ENCODE measurements at regions not wholly inside any gene's neighbourhood (a gene's known extent, or its start where the extent isn't known, plus 50 kb on each side); places are given as distances from the start of the nearest gene placed in this dataset.

DNA sequence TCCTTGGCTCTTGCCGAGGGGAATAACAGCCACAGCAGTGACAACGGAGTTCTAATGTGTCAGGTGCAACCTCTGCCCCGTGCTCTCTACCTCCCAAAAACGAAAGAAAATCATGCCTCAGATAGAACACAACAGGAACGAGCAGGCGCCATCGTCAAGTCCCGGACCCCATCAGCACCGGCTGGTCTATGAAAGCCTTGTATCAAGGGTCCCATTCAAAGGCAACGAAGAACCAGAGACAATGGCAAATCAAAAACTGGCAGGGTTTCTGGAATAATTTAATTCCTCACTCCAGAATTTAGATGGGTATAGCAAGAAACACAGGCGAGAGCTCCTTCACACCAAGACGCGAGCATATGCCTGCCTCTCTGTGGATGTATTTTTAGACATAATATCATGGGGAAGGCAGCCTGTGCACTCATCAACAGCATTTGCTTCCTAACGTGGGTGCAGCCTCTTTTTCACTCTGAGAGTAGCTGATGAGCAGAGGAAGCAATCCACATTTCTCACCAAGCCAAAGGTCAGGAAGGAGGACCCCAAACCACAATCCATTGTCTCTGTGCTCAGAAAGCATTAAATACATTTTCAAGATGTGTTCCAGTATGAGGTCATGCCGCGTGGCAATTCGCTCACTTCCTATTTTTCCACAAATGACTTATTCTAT, 193.4 kb upstream of the BLID start:
- Histone ChIP-seq H3K36me3 (ENCODE audit: control insufficient read depth in 2 of 2, insufficient read depth in 2 of 2, low read length in 2 of 2) (no peaks in the 10 kb centered on the region), H3K27ac (ENCODE audit: low read depth in 2 of 2, low read length in 2 of 2) (no peak overlapping the region), H3K9me3 (ENCODE audit: control insufficient read depth in 2 of 2, low read length in 2 of 2) (no peaks in the 10 kb centered on the region), H3K9ac (ENCODE audit: low read depth in 1 of 2, low read length in 2 of 2) (no peak overlapping the region), H3K4me3 (ENCODE audit: low read length in 2 of 2) (peak overlapping the region in 1 of 2 donors; percentile 27), H3K4me1 (ENCODE audit: control insufficient read depth in 2 of 2, insufficient read depth in 2 of 2, low read length in 2 of 2) (no peaks in the 10 kb centered on the region), H3K27me3 (ENCODE audit: control insufficient read depth in 2 of 2, insufficient read depth in 2 of 2, low read length in 2 of 2) (no peaks in the 10 kb centered on the region)

DNA sequence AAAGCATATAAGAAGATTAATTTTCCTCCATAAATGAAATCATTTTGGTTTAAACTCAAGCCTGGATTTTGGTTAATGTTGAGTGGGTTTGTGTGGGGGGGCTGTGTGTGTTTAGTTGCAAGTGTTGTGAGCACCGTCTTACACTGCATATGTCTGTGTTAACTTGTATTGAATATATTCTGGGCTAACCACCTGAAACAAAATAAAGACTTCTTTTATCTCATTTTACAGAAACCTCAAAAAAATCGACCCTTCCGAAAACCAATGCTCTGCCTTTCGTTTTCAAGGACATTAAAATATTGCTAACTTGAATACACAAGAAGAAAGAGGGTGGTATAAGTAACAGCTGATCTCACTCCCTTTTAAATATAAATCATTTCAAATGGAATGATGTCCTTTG, 192.2 kb upstream of the BLID start:
- no peaks in the 10 kb centered on the region for H3K36me3 ChIP-seq (ENCODE audit: control insufficient read depth in 2 of 2, insufficient read depth in 2 of 2, low read length in 2 of 2)
- no peak overlapping the region for H3K27ac ChIP-seq (ENCODE audit: low read depth in 2 of 2, low read length in 2 of 2)
- no peak overlapping the region for H3K9ac ChIP-seq (ENCODE audit: low read depth in 1 of 2, low read length in 2 of 2)
- H3K4me3 ChIP-seq (ENCODE audit: low read length in 2 of 2), result no peak overlapping the region
- H3K27me3 ChIP-seq (ENCODE audit: control insufficient read depth in 2 of 2, insufficient read depth in 2 of 2, low read length in 2 of 2), result no peaks in the 10 kb centered on the region
- no peaks in the 10 kb centered on the region for H3K4me1 ChIP-seq (ENCODE audit: control insufficient read depth in 2 of 2, insufficient read depth in 2 of 2, low read length in 2 of 2)
- no peaks in the 10 kb centered on the region for H3K9me3 ChIP-seq (ENCODE audit: control insufficient read depth in 2 of 2, low read length in 2 of 2)

DNA sequence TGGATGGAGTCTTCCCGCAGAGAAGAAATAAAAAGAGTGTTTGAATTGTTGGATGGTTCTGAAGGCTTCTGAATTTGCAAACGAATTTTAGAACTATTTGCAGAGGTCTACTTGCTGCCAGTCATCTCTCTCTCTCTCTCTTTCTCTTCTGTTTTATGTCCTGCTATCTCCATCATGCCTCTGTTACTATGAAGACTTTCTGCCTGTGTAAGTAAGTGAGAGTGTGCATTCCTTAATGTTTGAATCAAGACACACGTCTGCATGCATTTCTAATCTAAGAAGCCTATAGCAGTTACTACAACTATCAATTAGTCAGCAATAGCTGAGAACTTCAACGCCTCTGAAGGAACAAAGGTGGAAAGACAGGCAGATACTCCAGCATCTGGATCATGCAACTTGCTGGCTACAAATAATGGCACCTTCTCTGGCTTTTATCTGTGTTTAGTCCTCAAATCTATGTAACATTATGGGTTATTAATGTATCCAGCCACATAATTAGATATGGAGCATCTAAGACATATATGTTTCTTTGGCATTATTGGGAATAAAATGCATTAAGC, 191.5 kb upstream of the BLID start:
- Histone ChIP-seq H3K9ac (ENCODE audit: low read depth in 1 of 2, low read length in 2 of 2) (no peak overlapping the region), H3K4me3 (ENCODE audit: low read length in 2 of 2) (no peak overlapping the region), H3K4me1 (ENCODE audit: control insufficient read depth in 2 of 2, insufficient read depth in 2 of 2, low read length in 2 of 2) (no peaks in the 10 kb centered on the region), H3K36me3 (ENCODE audit: control insufficient read depth in 2 of 2, insufficient read depth in 2 of 2, low read length in 2 of 2) (no peaks in the 10 kb centered on the region), H3K27ac (ENCODE audit: low read depth in 2 of 2, low read length in 2 of 2) (no peak overlapping the region), H3K27me3 (ENCODE audit: control insufficient read depth in 2 of 2, insufficient read depth in 2 of 2, low read length in 2 of 2) (no peaks in the 10 kb centered on the region), H3K9me3 (ENCODE audit: control insufficient read depth in 2 of 2, low read length in 2 of 2) (no peaks in the 10 kb centered on the region)

DNA sequence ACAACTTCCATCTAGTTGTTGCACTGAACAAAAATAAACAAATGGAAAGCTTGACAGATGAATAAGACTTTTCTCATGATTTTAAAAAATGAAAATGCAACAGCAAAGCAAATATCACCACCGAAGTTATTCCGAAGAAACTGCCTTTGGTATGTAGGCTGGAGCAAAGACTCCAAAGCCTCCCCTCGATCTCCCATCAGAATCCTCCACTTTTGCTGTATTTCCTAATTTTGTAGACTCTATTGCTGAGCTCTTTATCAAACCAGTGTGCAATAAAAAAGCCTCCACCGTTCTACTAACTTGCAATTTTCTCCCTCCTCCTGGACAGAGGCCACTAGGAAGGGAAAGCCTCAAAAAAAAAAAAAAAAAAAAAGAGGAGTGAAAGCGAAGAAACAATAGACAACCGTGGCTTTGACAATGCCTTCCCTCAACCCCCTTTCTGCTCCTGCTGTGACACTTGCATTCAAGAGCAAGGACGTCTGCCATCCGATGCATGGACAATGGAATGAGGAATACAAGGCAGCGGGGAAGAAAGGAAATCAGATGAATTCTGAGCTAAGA, 190.9 kb upstream of the BLID start:
- Histone ChIP-seq H3K9ac (ENCODE audit: low read depth in 1 of 2, low read length in 2 of 2) (no peak overlapping the region), H3K36me3 (ENCODE audit: control insufficient read depth in 2 of 2, insufficient read depth in 2 of 2, low read length in 2 of 2) (no peaks in the 10 kb centered on the region), H3K27ac (ENCODE audit: low read depth in 2 of 2, low read length in 2 of 2) (no peak overlapping the region), H3K9me3 (ENCODE audit: control insufficient read depth in 2 of 2, low read length in 2 of 2) (no peaks in the 10 kb centered on the region), H3K27me3 (ENCODE audit: control insufficient read depth in 2 of 2, insufficient read depth in 2 of 2, low read length in 2 of 2) (no peaks in the 10 kb centered on the region), H3K4me3 (ENCODE audit: low read length in 2 of 2) (no peak overlapping the region), H3K4me1 (ENCODE audit: control insufficient read depth in 2 of 2, insufficient read depth in 2 of 2, low read length in 2 of 2) (no peaks in the 10 kb centered on the region)

DNA sequence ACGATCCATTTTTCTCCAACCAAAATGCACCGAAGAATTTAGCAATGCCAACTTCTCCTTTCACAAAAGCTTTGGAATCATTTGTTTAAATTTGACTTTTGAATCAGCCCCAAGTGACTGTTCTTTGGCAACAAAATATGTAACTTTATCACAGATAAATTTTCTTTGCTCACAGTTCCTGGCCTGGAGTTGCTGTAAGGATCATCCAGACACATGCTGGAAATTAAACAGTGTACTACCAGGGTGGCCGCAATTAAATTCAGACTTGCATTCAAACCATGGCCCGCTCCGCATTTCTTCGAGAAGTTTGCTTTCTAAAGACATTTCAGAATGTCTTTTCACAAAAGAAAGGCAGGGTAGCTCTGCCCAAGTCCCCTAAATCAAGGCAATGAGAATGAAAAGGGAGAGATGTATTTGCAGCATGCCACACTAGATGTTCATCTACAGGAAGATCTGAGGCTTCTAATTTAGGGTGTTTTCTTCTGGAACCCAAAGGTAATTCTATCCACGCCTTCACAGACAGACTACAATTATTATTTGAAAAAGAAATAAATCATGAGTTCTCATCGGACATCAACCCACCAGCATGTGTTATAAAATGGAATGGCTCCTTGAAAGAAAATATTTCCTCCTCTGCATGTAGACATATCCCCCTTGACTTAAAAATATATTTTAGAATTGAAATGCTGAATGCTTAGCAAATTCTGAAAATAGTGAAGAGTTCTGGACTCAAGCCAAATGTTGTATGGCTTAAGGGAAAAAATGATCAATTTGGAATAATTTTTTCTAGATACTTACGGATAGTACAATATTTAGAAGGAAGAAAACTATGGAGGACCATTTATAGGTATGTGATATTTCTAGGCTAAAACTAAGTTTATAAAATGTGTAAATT, 189.7 kb upstream of the BLID start:
- H3K27ac ChIP-seq (ENCODE audit: low read depth in 2 of 2, low read length in 2 of 2), result no peak overlapping the region
- H3K36me3 ChIP-seq (ENCODE audit: control insufficient read depth in 2 of 2, insufficient read depth in 2 of 2, low read length in 2 of 2), result no peaks in the 10 kb centered on the region
- H3K9me3 ChIP-seq (ENCODE audit: control insufficient read depth in 2 of 2, low read length in 2 of 2), result no peaks in the 10 kb centered on the region
- no peaks in the 10 kb centered on the region for H3K4me1 ChIP-seq (ENCODE audit: control insufficient read depth in 2 of 2, insufficient read depth in 2 of 2, low read length in 2 of 2)
- no peaks in the 10 kb centered on the region for H3K27me3 ChIP-seq (ENCODE audit: control insufficient read depth in 2 of 2, insufficient read depth in 2 of 2, low read length in 2 of 2)
- no peak overlapping the region for H3K4me3 ChIP-seq (ENCODE audit: low read length in 2 of 2)
- no peak overlapping the region for H3K9ac ChIP-seq (ENCODE audit: low read depth in 1 of 2, low read length in 2 of 2)

DNA sequence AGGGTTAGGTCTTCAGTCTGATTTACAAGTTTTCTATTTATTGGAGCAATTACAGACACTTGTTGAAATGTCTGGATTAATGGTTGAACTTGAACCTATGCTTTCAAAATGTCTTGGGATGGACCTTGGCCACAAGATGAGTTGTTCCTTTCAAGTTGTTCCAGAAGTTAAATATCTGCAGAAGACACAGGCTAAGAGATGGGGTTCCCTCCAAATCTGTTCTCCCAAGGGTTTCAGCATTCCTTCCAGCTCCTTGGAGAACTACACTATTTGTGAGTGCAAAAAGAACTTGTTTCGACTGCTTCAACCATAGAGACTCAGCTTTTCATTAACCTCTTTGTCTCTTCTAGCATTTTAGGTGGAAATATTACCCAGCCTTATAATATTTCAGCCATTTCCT, 189.0 kb upstream of the BLID start:
- Histone ChIP-seq H3K27me3 (ENCODE audit: control insufficient read depth in 2 of 2, insufficient read depth in 2 of 2, low read length in 2 of 2) (no peaks in the 10 kb centered on the region), H3K27ac (ENCODE audit: low read depth in 2 of 2, low read length in 2 of 2) (no peak overlapping the region), H3K4me1 (ENCODE audit: control insufficient read depth in 2 of 2, insufficient read depth in 2 of 2, low read length in 2 of 2) (no peaks in the 10 kb centered on the region), H3K36me3 (ENCODE audit: control insufficient read depth in 2 of 2, insufficient read depth in 2 of 2, low read length in 2 of 2) (no peaks in the 10 kb centered on the region), H3K4me3 (ENCODE audit: low read length in 2 of 2) (no peak overlapping the region), H3K9me3 (ENCODE audit: control insufficient read depth in 2 of 2, low read length in 2 of 2) (no peaks in the 10 kb centered on the region), H3K9ac (ENCODE audit: low read depth in 1 of 2, low read length in 2 of 2) (no peak overlapping the region)

DNA sequence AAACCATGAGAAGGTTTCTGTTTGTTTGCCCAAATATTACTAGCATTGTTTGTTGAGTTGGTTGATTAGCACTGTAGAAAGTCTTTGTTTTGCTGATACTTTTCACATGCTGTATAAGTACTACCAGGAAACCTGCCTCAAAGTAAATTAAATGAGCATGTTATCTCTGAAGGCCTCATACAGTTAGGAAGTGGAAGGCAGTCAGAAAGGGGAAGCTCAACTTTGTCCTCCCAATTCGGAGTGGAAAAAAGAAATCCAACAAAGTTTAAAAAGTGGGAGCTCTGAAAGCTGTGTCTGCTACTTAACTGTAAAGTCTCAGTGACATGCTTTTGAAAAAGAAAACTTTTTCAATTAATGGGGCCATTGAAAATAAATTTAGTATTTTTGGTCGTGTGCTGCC, 188.3 kb upstream of the BLID start:
- Histone ChIP-seq H3K4me1 (ENCODE audit: control insufficient read depth in 2 of 2, insufficient read depth in 2 of 2, low read length in 2 of 2) (no peaks in the 10 kb centered on the region), H3K36me3 (ENCODE audit: control insufficient read depth in 2 of 2, insufficient read depth in 2 of 2, low read length in 2 of 2) (no peaks in the 10 kb centered on the region), H3K4me3 (ENCODE audit: low read length in 2 of 2) (no peak overlapping the region), H3K9me3 (ENCODE audit: control insufficient read depth in 2 of 2, low read length in 2 of 2) (no peaks in the 10 kb centered on the region), H3K27ac (ENCODE audit: low read depth in 2 of 2, low read length in 2 of 2) (no peak overlapping the region), H3K27me3 (ENCODE audit: control insufficient read depth in 2 of 2, insufficient read depth in 2 of 2, low read length in 2 of 2) (no peaks in the 10 kb centered on the region), H3K9ac (ENCODE audit: low read depth in 1 of 2, low read length in 2 of 2) (no peak overlapping the region)

DNA sequence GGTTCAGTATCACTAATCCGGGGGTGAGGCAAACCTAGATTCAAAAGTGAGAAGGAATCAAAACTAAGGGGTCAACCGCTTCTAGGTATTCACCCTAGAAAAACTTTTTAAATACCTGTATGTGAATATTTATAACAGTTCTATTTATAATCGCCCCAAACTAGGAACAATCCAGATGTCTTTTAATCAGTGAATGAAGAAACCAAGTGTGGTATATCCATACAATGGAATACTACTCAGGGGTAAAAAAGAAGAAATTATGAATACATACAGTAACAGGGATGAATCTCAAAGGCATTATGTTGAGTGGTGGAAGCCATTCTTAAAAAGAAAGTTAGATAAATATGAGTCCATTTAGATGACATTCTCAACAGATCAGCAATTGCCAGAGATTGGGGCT, 178.0 kb upstream of the BLID start:
- H3K4me3 ChIP-seq (ENCODE audit: low read length in 2 of 2), result no peak overlapping the region
- H3K27me3 ChIP-seq (ENCODE audit: control insufficient read depth in 2 of 2, insufficient read depth in 2 of 2, low read length in 2 of 2), result no peaks in the 10 kb centered on the region
- no peak overlapping the region for H3K27ac ChIP-seq (ENCODE audit: low read depth in 2 of 2, low read length in 2 of 2)
- H3K9ac ChIP-seq (ENCODE audit: low read depth in 1 of 2, low read length in 2 of 2), result no peak overlapping the region
- peaks cover 0 to 4% of the 10 kb centered on the region in 2 donors for H3K9me3 ChIP-seq (ENCODE audit: control insufficient read depth in 2 of 2, low read length in 2 of 2)
- H3K36me3 ChIP-seq (ENCODE audit: control insufficient read depth in 2 of 2, insufficient read depth in 2 of 2, low read length in 2 of 2), result no peaks in the 10 kb centered on the region
- H3K4me1 ChIP-seq (ENCODE audit: control insufficient read depth in 2 of 2, insufficient read depth in 2 of 2, low read length in 2 of 2), result no peaks in the 10 kb centered on the region

DNA sequence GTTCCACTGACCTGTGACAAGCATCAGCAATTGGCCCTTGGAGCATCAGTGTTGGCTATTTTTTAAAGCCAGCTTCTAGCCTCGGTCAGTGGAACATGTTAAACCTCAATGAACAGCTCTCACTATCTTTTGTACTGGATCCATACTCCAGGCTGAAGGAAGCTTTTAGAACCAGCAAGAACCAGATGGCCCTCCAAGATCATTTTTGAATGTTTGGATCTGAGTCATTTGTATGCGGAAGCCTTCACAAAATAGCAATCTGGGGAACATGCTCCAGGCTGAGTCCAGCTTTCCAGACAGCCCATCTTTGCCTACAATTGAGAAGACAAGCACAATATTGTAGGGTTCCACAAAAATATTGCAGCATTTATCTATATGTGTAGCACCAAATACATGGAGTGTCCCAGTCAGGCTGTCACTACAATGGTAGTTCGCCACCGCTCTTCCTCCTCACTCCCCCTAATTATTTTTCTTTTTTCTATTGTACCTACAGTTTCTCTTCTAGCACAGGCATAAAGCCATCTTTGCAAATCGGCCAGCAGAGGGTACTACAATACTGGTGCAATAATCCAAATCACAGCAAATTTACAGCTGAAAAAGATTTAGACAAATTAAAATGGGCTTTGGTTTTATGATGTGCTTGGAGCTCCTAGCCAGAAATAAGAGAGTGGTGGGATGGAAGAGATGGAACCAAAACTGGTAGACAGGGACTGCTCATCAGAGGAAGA, 177.4 kb upstream of the BLID start:
- H3K27ac ChIP-seq (ENCODE audit: low read depth in 2 of 2, low read length in 2 of 2), result no peak overlapping the region
- no peaks in the 10 kb centered on the region for H3K36me3 ChIP-seq (ENCODE audit: control insufficient read depth in 2 of 2, insufficient read depth in 2 of 2, low read length in 2 of 2)
- peaks cover 0 to 2% of the 10 kb centered on the region in 2 donors for H3K9me3 ChIP-seq (ENCODE audit: control insufficient read depth in 2 of 2, low read length in 2 of 2)
- no peaks in the 10 kb centered on the region for H3K4me1 ChIP-seq (ENCODE audit: control insufficient read depth in 2 of 2, insufficient read depth in 2 of 2, low read length in 2 of 2)
- no peak overlapping the region for H3K9ac ChIP-seq (ENCODE audit: low read depth in 1 of 2, low read length in 2 of 2)
- H3K4me3 ChIP-seq (ENCODE audit: low read length in 2 of 2), result no peak overlapping the region
- H3K27me3 ChIP-seq (ENCODE audit: control insufficient read depth in 2 of 2, insufficient read depth in 2 of 2, low read length in 2 of 2), result no peaks in the 10 kb centered on the region

Data from mucosa of rectum (tissue), 2 donors.